HG03280 (cell line): ENCODE measurements at regions not wholly inside any gene's neighbourhood (a gene's known extent, or its start where the extent isn't known, plus 50 kb on each side); places are given as distances from the start of the nearest gene placed in this dataset.

Source experiments
- ATAC-seq: cut with Tn5 transposase; IDR thresholded peaks from one replicate; pipeline ENCODE4 v1.9.1; 2021; ENCODE audit warnings: mild to moderate bottlenecking, moderate library complexity; ENCODE audit not compliant: unreplicated experiment

- ATAC-seq, result no peak
Measured at GRCh38 chr9:89554307-89555035, 50.3 kb upstream of the GADD45G start.

GRCh38 chr9:89553451-89554010, 51.3 kb upstream of the GADD45G start:
- no peak for ATAC-seq

GRCh38 chr9:89550346-89550927, 52.5 kb upstream of the SEMA4D start:
- ATAC-seq, result no peak

GRCh38 chr9:89549031-89549644, 51.2 kb upstream of the SEMA4D start:
- peak; percentile 91 for ATAC-seq

- ATAC-seq, result no peak
Measured at GRCh38 chr9:89548071-89548638, 50.2 kb upstream of the SEMA4D start.
